ENCODE measurements at regions not wholly inside any gene's neighbourhood (a gene's known extent, or its start where the extent isn't known, plus 50 kb on each side); places are given as distances from the start of the nearest gene placed in this dataset.

GRCh38 chr15:69789648-69790393 is 307.9 kb downstream of the TLE3 start:
- TF ChIP-seq POLR2A (IDR thresholded peaks at IDR 0.05; ENCODE audit: low read length) = no peak
- no peak for TF ChIP-seq GATA1 (IDR thresholded peaks at IDR 0.05; ENCODE audit: low read depth, low read length)
